ENCODE measurements at regions not wholly inside any gene's neighbourhood (a gene's known extent, or its start where the extent isn't known, plus 50 kb on each side); places are given as distances from the start of the nearest gene placed in this dataset.
"Not testable (repeated sequence)": the region's sequence is repeated elsewhere in the genome, so short reads cannot be mapped to it uniquely, and the experiment has no call there.

- TF ChIP-seq, protein P1, sequence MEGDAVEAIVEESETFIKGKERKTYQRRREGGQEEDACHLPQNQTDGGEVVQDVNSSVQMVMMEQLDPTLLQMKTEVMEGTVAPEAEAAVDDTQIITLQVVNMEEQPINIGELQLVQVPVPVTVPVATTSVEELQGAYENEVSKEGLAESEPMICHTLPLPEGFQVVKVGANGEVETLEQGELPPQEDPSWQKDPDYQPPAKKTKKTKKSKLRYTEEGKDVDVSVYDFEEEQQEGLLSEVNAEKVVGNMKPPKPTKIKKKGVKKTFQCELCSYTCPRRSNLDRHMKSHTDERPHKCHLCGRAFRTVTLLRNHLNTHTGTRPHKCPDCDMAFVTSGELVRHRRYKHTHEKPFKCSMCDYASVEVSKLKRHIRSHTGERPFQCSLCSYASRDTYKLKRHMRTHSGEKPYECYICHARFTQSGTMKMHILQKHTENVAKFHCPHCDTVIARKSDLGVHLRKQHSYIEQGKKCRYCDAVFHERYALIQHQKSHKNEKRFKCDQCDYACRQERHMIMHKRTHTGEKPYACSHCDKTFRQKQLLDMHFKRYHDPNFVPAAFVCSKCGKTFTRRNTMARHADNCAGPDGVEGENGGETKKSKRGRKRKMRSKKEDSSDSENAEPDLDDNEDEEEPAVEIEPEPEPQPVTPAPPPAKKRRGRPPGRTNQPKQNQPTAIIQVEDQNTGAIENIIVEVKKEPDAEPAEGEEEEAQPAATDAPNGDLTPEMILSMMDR (IDR thresholded peaks at IDR 0.05), result no peak
- TF ChIP-seq EP300 (IDR thresholded peaks at IDR 0.05) (no peak), POLR2AphosphoS5 (IDR thresholded peaks at IDR 0.05) (no peak), POLR2A (IDR thresholded peaks at IDR 0.05) (no peak)
- H3K4me1 ChIP-seq, result no peaks in the 10 kb centered on the region
- peaks cover 0 to 42% (median 0%) of the 10 kb centered on the region in 3 donors for H3K27me3 ChIP-seq
- intact Hi-C loops (cut with DNase I; ENCODE audit: low total_unique reads), result no loop called here
- WGBS, 5 donors, result 63 to 75% (median 68%) methylated on average over 3 of the region's 3 CpGs
- H3K4me3 ChIP-seq, result no peak overlapping the region
- no peak overlapping the region for H3K27ac ChIP-seq
- H3K36me3 ChIP-seq, result no peaks in the 10 kb centered on the region
- H3K9me3 ChIP-seq, result no peaks in the 10 kb centered on the region
- no peak for DNase-seq
Observed at GRCh38 chr14:106166232-106166631, 639.8 kb downstream of the TMEM121 start.

DNA sequence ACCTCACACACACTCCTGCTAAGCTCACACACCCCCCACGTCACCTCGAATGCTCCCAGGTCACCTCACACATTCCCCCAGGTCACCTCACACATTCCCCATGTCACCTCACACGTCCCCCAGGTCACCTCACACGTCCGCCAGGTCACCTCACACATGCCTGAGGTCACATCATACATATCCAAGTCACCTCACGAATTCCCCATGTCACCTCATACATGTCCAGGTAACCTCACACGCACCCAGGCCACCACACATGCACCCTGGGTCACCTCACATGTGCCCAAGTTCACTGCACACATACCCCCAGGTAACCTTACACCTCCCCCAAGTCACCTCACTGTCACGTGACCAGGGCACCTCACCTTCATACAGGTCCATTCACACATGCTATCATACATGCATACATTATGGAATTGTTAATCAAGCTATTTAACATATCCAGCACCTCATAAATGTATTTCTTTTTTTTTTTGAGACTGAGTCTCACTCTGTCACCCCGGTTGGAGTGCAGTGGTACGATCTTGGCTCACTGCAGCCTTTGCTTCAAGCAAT, 640.3 kb downstream of the TMEM121 start:
- TF ChIP-seq, protein P1 (IDR thresholded peaks at IDR 0.05), result no peak
- no peak for TF ChIP-seq POLR2A (IDR thresholded peaks at IDR 0.05)
- no peak for TF ChIP-seq POLR2AphosphoS5 (IDR thresholded peaks at IDR 0.05)
- TF ChIP-seq EP300 (IDR thresholded peaks at IDR 0.05), result no peak
- DNase-seq, result no peak
- intact Hi-C loops (cut with DNase I; ENCODE audit: low total_unique reads), result no loop called here
- H3K36me3 ChIP-seq, result no peaks in the 10 kb centered on the region
- no peaks in the 10 kb centered on the region for H3K9me3 ChIP-seq
- no peaks in the 10 kb centered on the region for H3K4me1 ChIP-seq
- peaks cover 0 to 42% (median 0%) of the 10 kb centered on the region in 3 donors for H3K27me3 ChIP-seq
- 53 to 60% (median 53%) methylated on average over 10 of the region's 10 CpGs for WGBS, 5 donors
- no peak overlapping the region for H3K4me3 ChIP-seq
- no peak overlapping the region for H3K27ac ChIP-seq

DNA sequence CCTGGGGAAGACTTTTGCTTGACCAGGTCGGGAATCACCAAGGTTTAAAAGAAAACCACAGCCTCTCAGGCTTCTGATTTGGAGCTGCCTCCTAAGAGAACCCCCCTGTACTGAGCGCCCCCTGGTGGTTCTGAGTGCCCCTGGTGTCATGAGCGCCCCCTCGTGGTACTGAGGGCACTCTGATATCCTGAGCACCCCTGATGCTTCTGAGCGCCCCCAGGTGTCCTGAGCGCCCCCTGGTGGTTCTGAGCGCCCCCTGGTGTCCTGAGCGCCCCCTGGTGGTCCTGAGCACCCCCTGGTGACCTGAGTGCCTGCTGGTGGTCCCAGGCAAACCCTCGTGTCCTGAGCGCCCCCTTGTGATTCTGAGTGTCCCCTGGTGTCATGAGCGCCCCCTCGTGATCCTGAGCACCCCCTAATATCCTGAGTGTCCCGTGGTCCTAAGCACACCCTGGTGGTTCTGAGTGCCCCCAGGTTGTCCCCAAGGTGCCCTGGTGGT, 643.8 kb downstream of the TMEM121 start:
- DNase-seq; H3K4me3 ChIP-seq; H3K4me1 ChIP-seq; H3K9me3 ChIP-seq; H3K36me3 ChIP-seq; intact Hi-C loops (cut with DNase I; ENCODE audit: low total_unique reads); H3K27ac ChIP-seq: not testable (repeated sequence)
- 53 to 68% (median 55%) methylated on average over 6 to 13 of the region's 13 CpGs for WGBS, 5 donors
- TF ChIP-seq, protein P1 (IDR thresholded peaks at IDR 0.05), result peak in 1 of 7 experiments; percentile 23
- H3K27me3 ChIP-seq, result peaks cover 0 to 38% (median 0%) of the 10 kb centered on the region in 3 donors

- Histone ChIP-seq H3K9me3 (no peaks in the 10 kb centered on the region), H3K4me1 (no peaks in the 10 kb centered on the region), H3K27ac (no peak overlapping the region), H3K4me3 (no peak overlapping the region), H3K27me3 (peaks cover 0 to 6% (median 0%) of the 10 kb centered on the region in 3 donors), H3K36me3 (no peaks in the 10 kb centered on the region)
- intact Hi-C loops (cut with DNase I; ENCODE audit: low total_unique reads), result no loop called here
- WGBS, 5 donors, result 47 to 55% (median 48%) methylated on average over 7 of the region's 7 CpGs
- peak; percentile 32 to 35 for DNase-seq
- TF ChIP-seq, protein P1 (IDR thresholded peaks at IDR 0.05), result no peak
- no peak for TF ChIP-seq POLR2AphosphoS5 (IDR thresholded peaks at IDR 0.05)
Observed at GRCh38 chr14:106174206-106174605, 647.8 kb downstream of the TMEM121 start.

DNA sequence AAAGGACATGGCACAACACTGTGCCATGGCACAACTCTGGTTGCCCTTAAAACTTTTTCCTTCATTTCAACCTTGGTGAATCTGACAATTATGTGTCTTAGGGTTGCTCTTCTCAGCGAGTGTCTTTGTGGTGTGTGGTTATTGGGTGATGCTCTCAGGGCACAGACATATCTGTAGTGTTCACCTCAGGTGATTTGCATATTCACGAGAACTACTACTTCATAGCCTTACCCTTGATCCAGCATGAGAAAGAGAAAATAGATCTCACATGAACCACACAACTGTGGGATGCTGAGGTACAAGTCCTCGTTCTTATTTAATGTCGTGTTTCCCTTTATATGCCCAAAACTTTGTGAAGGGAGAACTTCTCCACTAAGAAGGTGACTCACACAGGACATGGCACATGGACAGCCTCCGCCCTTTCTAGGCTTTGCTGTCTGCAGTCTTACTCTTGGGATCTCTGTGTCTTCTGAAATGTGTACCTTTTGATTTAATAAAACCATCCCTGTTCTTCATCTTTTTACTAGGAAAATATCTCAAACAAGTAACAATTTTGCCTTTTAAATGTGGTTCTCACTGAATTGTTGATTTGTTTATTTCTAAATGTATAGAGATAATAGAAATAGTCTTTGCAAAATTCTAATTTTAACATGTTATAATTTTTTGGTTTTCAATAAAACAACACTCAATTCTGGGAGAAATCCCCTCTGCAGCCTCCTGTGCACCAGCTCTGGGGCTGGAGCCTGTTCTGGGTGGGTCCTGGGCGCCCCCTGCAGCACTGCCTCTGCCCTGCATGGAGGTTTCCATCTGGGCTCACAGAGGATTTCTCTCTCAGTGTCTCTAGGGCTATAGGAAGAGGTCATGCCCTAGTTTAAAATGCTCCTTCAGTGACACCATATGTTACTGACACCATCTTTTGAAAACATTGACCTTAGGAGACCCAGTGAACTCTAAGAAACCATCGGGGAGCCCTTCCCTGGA, 651.2 kb downstream of the TMEM121 start:
- 38 to 50% (median 41%) methylated on average over 7 of the region's 7 CpGs for WGBS, 5 donors
- H3K36me3 ChIP-seq; intact Hi-C loops (cut with DNase I; ENCODE audit: low total_unique reads); H3K9me3 ChIP-seq; H3K4me1 ChIP-seq; DNase-seq; H3K27ac ChIP-seq; H3K4me3 ChIP-seq: not testable (repeated sequence)
- H3K27me3 ChIP-seq, result peaks cover 0 to 18% (median 0%) of the 10 kb centered on the region in 3 donors

All from stomach (tissue), 8 donors.